HG02798 (cell line): ENCODE measurements at regions not wholly inside any gene's neighbourhood (a gene's known extent, or its start where the extent isn't known, plus 50 kb on each side); places are given as distances from the start of the nearest gene placed in this dataset.

Experiments
- ATAC-seq: cut with Tn5 transposase; IDR thresholded peaks from one replicate; pipeline ENCODE4 v1.9.1; 2021; ENCODE audit warnings: mild to moderate bottlenecking; ENCODE audit not compliant: unreplicated experiment, poor library complexity

DNA sequence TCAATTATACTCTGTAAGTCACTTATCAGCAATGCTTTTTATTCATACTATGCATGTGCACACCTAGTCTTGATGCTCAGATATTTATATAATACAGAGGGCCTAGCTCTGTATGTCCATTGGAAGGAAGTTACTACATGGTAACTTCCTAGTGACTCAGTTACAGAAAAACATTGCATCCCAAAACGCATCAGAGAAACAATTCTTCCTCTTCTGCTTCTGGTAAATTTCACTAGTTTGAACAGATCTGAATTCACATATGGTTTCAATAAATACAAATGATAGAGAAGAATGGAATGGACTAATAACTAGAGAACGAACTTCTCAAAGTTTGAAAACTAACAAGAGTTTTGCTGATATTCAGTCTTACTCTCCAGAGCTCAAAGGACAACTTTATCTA, 811.3 kb upstream of the ADGRL2 start:
- ATAC-seq = no peak

DNA sequence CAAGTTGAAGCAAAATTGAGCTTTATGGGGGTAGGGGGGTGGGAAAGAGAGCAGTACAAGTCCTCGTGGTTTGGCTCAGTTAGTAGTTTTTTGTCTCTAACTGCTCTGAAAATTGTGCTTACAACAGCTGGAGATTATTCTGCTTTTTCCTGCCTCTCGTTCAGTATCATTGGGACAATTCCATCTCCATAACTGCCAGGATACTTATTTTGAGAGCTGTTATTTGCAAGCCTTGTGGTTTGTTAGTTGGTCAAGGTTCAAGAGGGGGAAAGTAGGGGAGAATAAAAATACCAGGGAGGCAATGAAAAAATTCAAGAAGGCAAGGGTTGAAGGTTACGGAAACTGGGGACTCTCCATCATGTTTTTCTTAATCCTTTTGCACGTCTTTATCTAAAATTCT, 811.8 kb upstream of the ADGRL2 start:
- no peak for ATAC-seq

DNA sequence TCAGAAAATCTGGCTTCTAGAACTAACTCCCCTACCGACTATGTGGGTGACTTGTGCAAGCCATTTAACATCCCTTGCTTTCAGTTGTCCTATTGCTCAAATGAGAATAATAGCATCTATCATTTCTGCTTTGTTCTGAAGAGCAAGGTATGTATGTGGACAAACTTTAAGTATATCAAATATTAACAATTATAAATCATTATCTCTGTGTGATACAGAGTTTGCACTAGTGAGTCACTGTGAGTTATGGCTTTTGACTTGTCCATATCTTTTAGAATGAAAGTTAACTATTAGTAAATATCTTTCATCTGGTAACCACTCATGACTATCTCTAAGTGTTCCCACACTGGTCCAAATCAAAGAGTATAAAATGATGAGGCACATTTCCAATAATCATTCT, 812.9 kb upstream of the ADGRL2 start:
- no peak for ATAC-seq

DNA sequence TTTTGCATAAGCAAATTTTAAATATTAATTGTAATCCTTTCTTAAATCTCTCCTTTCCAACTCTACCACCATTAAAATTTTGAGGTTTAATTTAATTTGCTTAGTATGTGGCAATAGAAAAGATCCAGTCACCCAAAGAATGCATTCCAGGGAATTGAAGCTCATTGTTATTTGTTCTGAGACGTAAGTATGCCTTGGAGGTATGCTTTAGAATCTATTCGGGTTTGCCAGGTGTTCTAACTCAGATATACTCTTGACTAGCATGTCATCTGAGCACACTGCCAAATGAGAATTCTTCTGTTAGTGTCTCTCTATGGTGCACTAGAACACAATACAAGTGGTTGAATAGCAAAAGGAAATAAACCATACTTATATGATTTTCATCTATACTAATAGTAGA, 813.6 kb upstream of the ADGRL2 start:
- ATAC-seq = no peak

DNA sequence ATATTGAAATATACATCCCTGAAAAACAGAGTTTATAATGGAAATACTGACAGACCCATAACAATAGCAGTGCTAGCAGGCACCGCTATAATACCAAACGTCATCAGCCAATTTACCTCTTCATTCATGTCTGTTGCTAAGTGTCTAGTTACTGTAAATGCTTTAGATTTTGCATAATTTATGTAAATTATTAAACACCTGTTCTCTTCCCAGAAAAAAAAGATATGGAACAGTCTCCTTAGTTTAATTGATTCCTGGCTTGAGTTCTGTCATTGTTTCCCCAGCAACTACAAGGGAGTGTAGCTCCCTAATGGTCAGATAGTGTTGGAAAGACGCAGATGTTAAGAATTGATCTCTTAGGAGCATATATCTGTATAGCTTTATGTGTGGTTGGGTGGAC, 817.9 kb upstream of the ADGRL2 start:
- ATAC-seq = no peak

DNA sequence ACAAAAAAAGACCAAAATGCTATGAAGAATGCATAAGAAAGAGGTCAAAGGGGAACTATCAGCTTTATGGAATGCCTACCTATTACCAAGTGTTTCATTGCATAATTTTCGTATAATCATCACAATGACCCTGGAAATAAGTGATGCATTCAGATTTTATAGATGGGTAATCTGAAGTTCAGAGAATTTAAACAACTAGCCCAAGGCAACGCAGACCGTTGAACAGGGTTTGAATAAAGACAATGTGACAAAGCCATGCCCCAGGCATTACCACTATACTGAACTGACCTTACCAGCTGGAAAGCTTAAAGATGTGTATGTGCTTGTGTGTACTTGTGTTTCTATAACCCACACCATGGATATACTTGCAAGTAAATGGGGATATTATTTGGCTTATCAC, 827.6 kb upstream of the ADGRL2 start:
- no peak for ATAC-seq

DNA sequence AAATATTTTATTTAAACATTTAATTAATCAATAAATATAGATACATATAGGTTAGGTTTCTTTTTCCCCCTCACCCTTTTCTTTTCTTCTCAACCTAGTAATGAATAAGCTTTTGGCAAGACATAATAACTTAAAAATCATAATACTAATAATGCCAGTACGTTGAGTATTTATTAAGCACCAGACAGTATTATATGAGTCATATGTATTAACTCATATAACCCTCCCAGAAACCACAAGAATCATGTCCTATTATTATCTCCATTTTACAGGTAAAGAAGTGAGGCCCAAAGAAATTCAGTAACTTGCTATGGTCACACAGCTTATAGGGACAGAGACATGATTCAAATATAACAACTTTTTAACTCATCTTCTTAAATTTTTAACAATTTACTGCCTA, 834.5 kb upstream of the ADGRL2 start:
- ATAC-seq = no peak

DNA sequence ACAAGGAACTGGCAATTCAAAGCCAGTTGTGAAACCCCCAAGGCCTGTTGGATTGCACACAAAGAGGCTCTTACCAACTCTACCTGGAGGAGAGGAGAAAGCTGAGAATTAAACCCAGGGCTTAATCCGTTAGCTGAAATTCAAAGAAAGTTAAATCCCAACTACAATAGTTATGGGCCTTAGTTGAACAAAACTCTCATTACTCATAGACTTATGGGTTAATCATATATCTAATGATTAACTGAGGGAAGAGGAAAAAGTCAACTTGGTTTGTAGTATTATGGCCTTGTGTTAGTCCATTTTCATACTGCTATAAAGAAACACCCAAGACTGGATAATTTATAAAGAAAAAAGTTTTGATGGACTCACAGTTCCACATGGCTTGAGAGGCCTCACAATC, 838.2 kb upstream of the ADGRL2 start:
- ATAC-seq = no peak

DNA sequence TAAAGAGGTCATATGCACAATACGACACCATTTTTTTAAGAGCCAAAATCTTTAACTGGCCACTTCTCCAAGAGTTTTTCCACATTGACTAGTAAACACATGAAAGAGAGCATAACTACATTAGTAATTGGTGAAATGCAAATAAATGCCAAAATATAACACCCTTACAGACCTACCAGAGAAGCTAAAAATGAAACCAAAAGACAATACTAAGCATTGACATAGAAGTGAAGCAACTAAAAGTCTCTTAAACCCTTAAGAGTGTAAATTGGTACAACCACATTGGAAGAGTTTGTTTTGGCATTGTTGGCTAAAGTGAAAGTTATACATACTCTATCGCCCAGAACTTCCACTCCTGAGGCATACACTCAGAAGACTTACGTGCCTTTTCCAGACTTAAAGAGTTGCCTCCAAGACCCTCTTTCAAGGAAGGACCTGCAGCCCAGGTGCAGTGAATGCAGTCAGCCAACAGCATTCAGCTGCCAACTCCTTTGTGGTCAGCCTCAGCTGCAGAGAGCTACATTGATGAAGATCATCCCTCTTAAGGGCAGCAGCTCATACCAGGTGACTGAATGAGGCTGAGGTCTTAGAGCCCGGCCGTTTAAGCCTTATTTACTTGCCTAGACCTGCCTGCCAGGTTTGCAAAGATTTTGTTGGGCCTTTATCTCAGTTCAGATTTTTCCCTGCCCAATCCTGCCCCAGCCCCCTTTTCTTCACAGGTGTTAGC, 839.1 kb upstream of the ADGRL2 start:
- no peak for ATAC-seq

DNA sequence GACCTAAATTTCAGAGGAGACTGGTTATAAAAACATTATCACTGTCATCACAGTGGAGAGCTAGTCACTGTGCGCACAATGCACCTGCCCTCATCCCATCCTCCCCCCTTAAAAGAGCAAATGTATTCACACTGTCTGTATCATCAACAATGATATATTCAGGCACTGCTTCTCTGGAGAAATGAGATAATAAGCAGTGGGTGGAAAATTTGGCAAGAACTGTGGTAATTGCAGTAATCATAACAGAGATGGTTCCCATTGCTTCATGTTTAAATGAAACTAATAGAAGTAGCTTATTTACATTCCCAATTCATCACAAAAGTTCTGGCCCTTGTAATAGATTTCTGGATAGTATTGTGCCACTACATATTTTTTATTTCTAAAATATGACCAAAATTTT, 867.4 kb upstream of the ADGRL2 start:
- no peak for ATAC-seq

DNA sequence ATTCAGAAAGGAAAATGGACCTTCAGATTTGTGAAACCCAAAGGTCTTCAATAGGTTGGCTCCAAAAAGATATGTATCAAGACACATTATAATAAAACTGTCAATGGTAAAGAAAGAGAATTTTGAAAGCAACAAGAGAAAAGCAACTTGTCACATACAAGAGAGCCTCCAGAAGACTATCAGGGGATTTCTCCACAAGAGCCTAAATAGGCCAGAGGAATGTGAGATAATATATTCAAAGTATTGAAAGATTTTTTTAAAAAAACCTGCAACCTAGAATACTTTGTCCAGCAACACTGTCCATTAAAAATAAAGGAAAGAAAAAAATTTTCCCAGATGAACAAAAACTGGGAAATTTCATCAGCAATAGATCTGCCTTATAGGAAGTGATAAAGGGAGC, 869.6 kb upstream of the ADGRL2 start:
- ATAC-seq = no peak

DNA sequence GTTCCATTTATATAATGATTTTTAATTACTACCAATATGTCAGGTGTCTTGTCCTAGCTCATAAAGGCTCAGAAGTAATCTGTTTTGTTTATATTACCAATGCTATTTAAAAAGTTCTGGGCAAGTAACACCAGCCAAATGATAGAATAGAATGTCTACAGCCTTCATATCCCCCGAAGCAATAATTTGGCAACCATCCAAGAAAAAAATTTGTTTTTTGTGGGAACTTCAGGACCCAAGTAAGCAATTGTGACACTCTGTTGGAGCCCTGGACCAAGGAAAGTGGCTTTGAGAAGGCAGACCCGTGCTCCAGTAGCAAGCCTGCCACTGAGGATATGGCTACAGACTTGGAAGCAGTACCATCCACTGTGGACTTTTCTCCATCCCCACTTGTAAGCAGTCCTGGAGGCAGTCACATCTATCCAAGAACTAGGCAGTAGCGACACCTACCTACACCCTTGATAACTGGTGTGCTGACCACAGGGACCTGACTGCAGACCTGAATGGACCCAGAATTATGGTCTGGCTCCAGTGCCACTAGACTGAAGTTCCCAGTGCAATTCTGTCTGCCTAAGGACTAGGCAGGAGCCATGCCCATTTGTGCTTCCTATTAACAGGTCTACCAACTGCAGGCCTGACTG, 870.7 kb upstream of the ADGRL2 start:
- no peak for ATAC-seq

DNA sequence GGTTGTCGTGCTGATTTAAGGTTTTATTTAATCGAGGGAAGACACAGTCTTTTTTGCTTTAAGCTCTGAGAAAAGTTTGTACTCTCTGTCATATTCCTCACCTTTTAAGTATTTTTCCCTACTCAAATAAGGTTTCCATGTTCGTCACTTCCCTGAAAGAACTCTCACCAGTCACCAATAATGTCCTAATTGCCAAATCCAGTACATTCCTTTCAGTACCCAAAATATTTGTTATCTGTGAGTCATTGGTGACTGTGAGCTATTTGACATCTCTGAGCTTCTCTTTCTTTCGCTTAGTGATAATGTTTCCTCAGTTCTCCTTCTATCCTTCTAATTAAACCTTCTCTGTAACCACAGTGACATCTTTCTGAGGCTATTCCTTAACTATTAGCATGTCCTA, 874.2 kb upstream of the ADGRL2 start:
- ATAC-seq = no peak

DNA sequence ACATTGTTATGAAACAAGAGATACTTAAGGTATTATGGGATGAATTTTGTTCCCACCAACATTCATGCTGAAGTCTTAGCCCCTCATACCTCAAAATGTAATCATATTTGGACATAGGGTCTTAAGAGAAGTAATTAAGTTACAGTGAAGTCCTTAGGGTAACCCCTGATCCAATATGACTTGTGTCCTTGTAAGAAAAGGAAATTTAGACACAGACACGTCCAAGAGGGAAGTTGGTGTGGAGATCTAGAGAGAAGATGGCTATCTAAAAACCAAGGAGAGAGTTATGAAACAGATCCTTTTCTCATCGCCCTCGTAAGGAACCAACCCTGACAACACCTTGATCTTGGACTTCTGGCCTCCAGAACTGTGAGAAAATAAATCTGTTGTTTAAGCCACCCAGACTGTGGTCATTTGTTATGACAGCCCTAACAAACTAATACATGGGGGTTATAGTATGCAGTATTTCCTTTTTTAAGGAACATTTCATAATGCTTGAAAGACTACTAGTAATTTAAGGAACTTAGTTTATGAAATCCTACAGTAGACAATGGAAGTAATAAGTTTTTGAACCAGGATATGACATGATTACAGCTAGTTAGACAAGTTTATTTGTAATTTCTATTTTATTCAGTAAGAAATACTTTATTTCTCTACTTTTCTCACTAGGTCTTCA, 875.5 kb upstream of the ADGRL2 start:
- no peak for ATAC-seq

DNA sequence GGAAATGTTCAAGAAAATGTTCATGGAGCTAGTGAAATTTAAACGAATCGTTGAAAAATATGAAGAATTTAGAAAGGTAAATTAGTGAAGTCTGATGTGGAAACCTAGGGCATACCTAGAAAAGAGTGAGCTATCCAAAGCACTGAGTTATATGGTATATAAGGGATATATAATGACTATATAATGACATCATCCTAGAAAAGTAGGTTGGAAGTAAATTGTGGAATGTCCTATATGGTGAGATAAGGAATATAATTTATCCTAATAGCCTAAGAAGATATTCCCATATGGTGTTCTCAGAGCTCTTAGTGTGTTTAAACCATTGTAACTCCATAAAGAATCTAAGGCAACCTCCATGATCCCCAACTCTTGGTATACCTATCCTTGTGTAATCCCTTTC, 876.4 kb upstream of the ADGRL2 start:
- ATAC-seq = no peak

DNA sequence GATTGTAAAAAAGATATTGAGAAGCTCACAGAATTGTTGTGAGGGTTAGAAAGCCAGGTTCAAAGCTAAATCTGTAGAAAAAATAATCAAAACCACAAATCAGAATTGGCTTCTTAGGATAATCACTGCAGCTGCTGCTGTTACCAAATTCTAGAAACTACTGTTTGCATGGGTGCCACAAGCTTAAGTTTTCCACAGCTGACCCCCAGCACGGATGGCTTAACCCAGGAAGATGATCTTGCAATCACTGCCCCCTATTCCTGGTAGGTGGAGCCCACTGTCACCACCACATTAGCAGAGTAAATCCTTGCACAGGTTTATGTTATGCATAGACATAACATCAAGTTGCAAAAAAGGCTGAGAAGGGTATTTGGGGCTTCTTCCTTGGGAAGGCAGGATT, 877.8 kb upstream of the ADGRL2 start:
- no peak for ATAC-seq

DNA sequence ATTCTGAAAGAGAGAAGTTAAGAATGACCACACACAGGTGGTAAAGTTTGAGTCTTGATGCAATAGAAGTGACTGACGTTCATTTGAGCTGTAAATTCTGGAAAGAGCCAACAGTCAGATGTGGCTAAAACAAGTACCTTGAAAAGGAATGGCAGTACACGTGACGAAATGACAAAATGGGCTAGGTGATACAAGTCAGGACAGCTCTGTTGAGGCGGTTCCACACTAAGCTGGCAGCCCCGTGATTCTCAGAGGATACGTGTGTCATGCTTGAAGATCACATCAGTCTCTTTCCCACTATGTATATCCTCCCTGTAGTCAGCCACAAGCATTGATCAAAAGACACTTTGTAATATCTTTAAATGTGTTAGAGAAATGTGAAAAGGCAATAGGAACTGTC, 881.3 kb upstream of the ADGRL2 start:
- ATAC-seq = no peak

DNA sequence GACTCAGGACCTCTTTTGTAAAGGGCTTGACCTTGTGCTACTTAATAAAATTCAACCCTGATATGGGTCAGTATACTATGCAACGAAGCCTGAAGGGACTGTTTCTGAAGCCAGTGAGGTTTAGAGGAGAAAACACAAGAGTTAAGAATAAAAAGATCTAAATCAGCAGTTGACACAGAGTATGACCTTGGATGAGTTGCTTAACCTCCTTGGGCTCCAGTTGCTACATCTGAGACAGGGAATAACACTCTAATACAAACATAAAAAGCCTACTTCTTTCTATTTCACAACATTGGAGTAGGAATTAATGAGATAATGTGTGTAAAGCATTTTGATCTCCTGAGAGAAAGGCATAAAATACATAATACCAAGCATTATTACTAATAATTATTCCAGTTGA, 882.4 kb upstream of the ADGRL2 start:
- ATAC-seq = no peak

DNA sequence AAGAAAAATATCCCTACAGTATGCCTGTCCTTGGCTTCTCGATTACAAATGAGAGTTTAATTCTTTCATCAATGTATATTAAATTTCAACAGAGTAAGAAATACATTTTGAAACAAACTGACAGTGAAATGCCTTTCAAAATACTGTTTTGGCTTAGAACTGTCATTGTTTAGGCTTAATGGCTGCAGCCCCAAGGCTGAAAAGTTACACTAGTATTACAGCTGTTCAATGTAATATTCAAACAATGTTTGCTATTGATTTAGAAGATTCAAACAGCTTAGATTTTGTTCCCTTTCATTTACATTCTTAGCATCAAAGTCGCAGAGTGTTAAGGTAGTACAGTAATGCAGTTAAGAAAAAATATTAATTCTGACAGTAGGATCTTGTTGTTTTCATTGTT, 882.9 kb upstream of the ADGRL2 start:
- ATAC-seq = no peak

DNA sequence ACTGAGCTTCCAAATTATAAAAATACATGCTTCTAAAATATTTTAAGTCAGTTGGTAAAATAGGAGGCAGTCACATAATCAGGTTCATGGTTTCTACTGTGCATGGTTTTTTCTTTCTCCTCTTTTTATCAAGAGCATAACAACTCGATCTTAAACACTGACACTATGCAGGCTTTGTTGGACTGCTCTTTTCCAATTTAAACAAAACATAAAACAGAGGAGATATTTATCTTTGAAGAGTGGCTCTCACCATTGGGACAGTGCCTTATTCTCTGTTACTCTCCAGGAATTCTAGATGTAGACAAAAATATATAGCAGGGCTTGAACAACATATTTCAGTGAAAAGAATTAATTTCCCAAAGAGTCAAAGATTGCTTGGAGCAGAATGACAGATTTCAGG, 883.5 kb upstream of the ADGRL2 start:
- no peak for ATAC-seq

DNA sequence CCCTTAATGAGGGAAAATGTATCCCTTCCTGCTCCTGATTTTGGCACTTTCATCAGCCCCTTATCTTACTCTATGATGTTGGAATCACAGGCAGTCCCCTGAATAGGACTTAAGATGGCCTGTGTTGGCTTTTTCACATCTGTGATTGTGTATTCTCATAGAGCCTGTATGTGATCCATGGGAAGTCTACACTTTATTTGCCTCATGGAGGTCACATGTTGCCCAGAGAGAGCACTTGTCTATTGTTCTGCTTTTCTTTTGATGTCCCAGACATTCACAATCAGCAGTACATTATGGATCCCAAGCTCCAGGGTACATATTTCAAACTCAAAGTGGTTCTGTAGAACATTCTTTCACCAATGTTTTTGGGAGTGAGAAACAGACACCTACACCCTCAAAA, 885.2 kb upstream of the ADGRL2 start:
- ATAC-seq = no peak

DNA sequence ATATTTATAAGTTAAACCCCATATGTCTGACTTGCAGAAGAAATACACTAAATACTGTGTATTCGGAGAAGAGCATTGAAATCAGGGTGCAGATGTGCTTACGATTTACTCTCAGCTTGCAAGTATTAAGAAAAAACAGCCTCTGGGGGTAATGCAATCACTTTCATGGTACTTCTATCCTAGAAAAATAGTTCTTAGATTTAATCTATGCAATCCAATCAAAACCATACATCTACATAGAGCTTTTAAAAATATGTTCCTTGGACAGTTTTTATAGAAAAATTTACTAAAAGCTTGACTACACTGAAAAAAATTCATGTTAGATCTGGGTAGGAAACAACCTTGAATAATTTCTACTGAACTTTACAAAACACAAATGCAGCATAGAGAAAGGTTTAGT, 890.3 kb upstream of the ADGRL2 start:
- ATAC-seq = no peak
